ENCODE measurements at regions not wholly inside any gene's neighbourhood (a gene's known extent, or its start where the extent isn't known, plus 50 kb on each side); places are given as distances from the start of the nearest gene placed in this dataset.

- TF ChIP-seq, protein P1, sequence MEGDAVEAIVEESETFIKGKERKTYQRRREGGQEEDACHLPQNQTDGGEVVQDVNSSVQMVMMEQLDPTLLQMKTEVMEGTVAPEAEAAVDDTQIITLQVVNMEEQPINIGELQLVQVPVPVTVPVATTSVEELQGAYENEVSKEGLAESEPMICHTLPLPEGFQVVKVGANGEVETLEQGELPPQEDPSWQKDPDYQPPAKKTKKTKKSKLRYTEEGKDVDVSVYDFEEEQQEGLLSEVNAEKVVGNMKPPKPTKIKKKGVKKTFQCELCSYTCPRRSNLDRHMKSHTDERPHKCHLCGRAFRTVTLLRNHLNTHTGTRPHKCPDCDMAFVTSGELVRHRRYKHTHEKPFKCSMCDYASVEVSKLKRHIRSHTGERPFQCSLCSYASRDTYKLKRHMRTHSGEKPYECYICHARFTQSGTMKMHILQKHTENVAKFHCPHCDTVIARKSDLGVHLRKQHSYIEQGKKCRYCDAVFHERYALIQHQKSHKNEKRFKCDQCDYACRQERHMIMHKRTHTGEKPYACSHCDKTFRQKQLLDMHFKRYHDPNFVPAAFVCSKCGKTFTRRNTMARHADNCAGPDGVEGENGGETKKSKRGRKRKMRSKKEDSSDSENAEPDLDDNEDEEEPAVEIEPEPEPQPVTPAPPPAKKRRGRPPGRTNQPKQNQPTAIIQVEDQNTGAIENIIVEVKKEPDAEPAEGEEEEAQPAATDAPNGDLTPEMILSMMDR (conservative IDR thresholded peaks at IDR 0.05; ENCODE audit: low read depth, low read length) = no peak
- DNase-seq (ENCODE audit: low read depth) = no peak
- H3K4me3 ChIP-seq (ENCODE audit: low read depth, low read length) = no peak overlapping the region
Measured at GRCh38 chrX:149365552-149365951, 139.6 kb downstream of the IDS start.

DNA sequence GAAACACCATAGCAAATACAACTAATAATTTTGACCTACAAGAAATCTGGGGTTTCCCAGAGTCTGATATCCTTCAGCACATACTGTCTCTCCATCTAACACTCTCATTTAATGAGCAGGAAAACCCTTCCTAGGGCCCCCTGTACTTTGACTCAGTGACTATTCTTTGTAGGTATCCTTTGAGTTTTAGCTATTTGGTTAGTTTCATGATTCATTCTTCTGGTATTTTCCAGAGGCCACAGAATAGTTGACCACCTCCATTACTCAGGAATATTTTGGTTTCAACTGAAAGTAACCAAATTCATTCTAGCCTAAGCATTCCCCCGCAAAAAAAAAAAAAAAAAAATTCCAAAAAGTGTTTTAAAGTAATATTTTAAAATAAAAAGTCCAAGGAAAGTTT, 140.0 kb downstream of the IDS start:
- no peak for DNase-seq (ENCODE audit: low read depth)
- no peak overlapping the region for H3K4me3 ChIP-seq (ENCODE audit: low read depth, low read length)
- TF ChIP-seq, protein P1 (conservative IDR thresholded peaks at IDR 0.05; ENCODE audit: low read depth, low read length) = no peak

DNA sequence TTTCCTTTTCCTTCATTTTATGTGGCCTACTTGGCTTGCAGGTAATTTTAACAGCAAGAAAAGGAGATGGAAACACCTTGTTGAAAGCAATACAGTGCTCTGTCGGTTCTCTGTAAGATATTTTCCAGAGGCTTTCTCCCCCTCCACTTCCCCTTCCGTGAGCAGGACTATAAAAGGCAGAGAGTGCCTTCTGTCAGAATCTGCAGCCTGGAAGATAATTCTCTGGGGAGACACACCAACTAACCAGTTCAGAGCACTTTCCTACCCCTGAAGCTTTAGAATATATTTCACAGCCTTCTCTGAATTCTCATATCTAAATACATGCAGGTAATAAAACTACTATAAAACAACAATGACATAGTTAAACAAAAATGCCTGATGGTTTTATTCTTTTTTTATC, 141.1 kb downstream of the IDS start:
- no peak for DNase-seq (ENCODE audit: low read depth)
- TF ChIP-seq, protein P1 (conservative IDR thresholded peaks at IDR 0.05; ENCODE audit: low read depth, low read length) = no peak
- H3K4me3 ChIP-seq (ENCODE audit: low read depth, low read length) = no peak overlapping the region

DNA sequence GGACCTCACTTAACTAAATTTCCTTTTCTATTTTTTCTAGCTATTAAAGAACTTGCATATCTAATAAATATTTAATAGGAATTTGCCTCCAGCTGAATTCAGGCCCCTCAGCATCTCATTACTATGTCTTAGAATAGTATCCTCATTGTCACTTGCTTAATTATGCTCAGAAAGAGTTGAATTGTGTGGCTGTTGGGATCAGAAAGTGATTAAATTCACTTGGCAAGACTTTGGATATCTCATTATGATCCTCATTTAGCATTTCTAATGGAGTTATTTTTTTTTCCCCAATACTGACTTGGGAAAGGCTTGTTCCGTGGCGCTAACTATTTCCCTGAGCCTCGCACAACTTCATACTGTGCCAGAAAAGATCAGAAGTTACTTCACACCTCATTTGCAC, 158.8 kb downstream of the IDS start:
- no peak for DNase-seq (ENCODE audit: low read depth)
- H3K4me3 ChIP-seq (ENCODE audit: low read depth, low read length) = no peak overlapping the region
- TF ChIP-seq, protein P1 (conservative IDR thresholded peaks at IDR 0.05; ENCODE audit: low read depth, low read length) = no peak

GRCh38 chrX:149322316-149322715, 182.8 kb downstream of the IDS start:
- DNase-seq (ENCODE audit: low read depth) = no peak
- TF ChIP-seq, protein P1 (conservative IDR thresholded peaks at IDR 0.05; ENCODE audit: low read depth, low read length) = no peak
- H3K4me3 ChIP-seq (ENCODE audit: low read depth, low read length) = no peak overlapping the region

DNA sequence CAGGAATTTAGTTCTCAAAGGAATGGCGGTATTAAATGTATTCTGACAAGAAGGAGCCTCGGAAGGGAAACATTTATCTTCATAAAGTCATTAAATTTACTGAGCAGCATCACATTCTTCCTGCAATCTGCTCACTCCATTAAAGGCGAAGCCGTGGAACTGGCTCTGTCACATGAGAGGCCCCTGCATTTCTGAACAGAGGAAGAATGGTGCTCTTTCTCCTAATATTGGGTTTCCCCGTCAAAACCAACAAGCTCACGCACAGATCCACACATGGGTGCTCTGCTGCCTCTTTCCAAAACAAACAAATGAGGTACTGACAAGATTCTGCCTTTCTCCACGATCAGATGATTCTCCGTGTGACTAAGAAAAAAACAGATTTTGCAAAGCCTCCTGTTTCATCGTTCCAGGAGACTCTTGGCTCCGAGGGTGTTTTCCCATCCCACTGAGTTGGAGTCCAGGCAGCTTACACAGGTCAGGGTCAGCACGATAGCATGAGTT, 191.2 kb downstream of the IDS start:
- H3K4me3 ChIP-seq (ENCODE audit: low read depth, low read length) = no peak overlapping the region
- peak; percentile 9 for DNase-seq (ENCODE audit: low read depth)
- TF ChIP-seq, protein P1 (conservative IDR thresholded peaks at IDR 0.05; ENCODE audit: low read depth, low read length) = no peak

GRCh38 chrX:149312988-149313387, 192.1 kb downstream of the IDS start:
- H3K4me3 ChIP-seq (ENCODE audit: low read depth, low read length) = no peak overlapping the region
- TF ChIP-seq, protein P1 (conservative IDR thresholded peaks at IDR 0.05; ENCODE audit: low read depth, low read length) = no peak
- no peak for DNase-seq (ENCODE audit: low read depth)

All from epithelial cell of proximal tubule (primary cell).